ENCODE measurements at regions not wholly inside any gene's neighbourhood (a gene's known extent, or its start where the extent isn't known, plus 50 kb on each side); places are given as distances from the start of the nearest gene placed in this dataset.

GRCh38 chr3:178313716-178314115 lies 222.5 kb upstream of the KCNMB2 start:
- H3K4me1 Mint-ChIP-seq (ENCODE audit: low read depth), result no peaks in the 10 kb centered on the region

GRCh38 chr3:178318340-178318739 lies 217.9 kb upstream of the KCNMB2 start:
- intact Hi-C loops (cut with micrococcal nuclease), result no loop called here
- Mint-ChIP-seq H3K27ac (no peak overlapping the region), H3K4me3 (ENCODE audit: low read depth) (no peak overlapping the region), H3K4me1 (ENCODE audit: low read depth) (no peaks in the 10 kb centered on the region), H3K36me3 (ENCODE audit: low read depth) (no peaks in the 10 kb centered on the region), H3K9me3 (no peaks in the 10 kb centered on the region), H3K27me3 (ENCODE audit: low read depth) (no peaks in the 10 kb centered on the region)
- DNase-seq (ENCODE audit: low spot score), result no peak

More at GRCh38 chr3:178313716-178314115, 222.5 kb upstream of the KCNMB2 start:
- Mint-ChIP-seq H3K9me3 (no peaks in the 10 kb centered on the region), H3K36me3 (ENCODE audit: low read depth) (no peaks in the 10 kb centered on the region), H3K27ac (no peak overlapping the region), H3K4me3 (ENCODE audit: low read depth) (no peak overlapping the region), H3K27me3 (ENCODE audit: low read depth) (no peaks in the 10 kb centered on the region)
- intact Hi-C loops (cut with micrococcal nuclease), result no loop called here
- DNase-seq (ENCODE audit: low spot score), result no peak

GRCh38 chr3:178318941-178319816 lies 217.1 kb upstream of the KCNMB2 start:
- no peaks in the 10 kb centered on the region for H3K4me1 Mint-ChIP-seq (ENCODE audit: low read depth)
- H3K9me3 Mint-ChIP-seq, result no peaks in the 10 kb centered on the region
- H3K27me3 Mint-ChIP-seq (ENCODE audit: low read depth), result no peaks in the 10 kb centered on the region
- no peak overlapping the region for H3K4me3 Mint-ChIP-seq (ENCODE audit: low read depth)
- H3K27ac Mint-ChIP-seq, result no peak overlapping the region
- no peaks in the 10 kb centered on the region for H3K36me3 Mint-ChIP-seq (ENCODE audit: low read depth)
- DNase-seq (ENCODE audit: low spot score), result no peak
- intact Hi-C loops (cut with micrococcal nuclease), result no loop called here

GRCh38 chr3:178320456-178321351 lies 215.5 kb upstream of the KCNMB2 start:
- no peaks in the 10 kb centered on the region for H3K9me3 Mint-ChIP-seq
- intact Hi-C loops (cut with micrococcal nuclease), result no loop called here
- DNase-seq (ENCODE audit: low spot score), result no peak
- no peak overlapping the region for H3K4me3 Mint-ChIP-seq (ENCODE audit: low read depth)
- no peaks in the 10 kb centered on the region for H3K27me3 Mint-ChIP-seq (ENCODE audit: low read depth)
- no peaks in the 10 kb centered on the region for H3K4me1 Mint-ChIP-seq (ENCODE audit: low read depth)
- H3K36me3 Mint-ChIP-seq (ENCODE audit: low read depth), result no peaks in the 10 kb centered on the region
- no peak overlapping the region for H3K27ac Mint-ChIP-seq

- H3K27me3 Mint-ChIP-seq (ENCODE audit: low read depth), result no peaks in the 10 kb centered on the region
- H3K4me3 Mint-ChIP-seq (ENCODE audit: low read depth), result no peak overlapping the region
- intact Hi-C loops (cut with micrococcal nuclease), result no loop called here
- no peaks in the 10 kb centered on the region for H3K4me1 Mint-ChIP-seq (ENCODE audit: low read depth)
- no peak overlapping the region for H3K27ac Mint-ChIP-seq
- DNase-seq (ENCODE audit: low spot score), result no peak
- no peaks in the 10 kb centered on the region for H3K9me3 Mint-ChIP-seq
- no peaks in the 10 kb centered on the region for H3K36me3 Mint-ChIP-seq (ENCODE audit: low read depth)
These were observed 211.9 kb upstream of the KCNMB2 start for GRCh38 chr3:178324356-178324755.

- H3K9me3 Mint-ChIP-seq, result no peaks in the 10 kb centered on the region
- no peak for DNase-seq (ENCODE audit: low spot score)
- H3K27me3 Mint-ChIP-seq (ENCODE audit: low read depth), result no peaks in the 10 kb centered on the region
- H3K4me1 Mint-ChIP-seq (ENCODE audit: low read depth), result no peaks in the 10 kb centered on the region
- intact Hi-C loops (cut with micrococcal nuclease), result no loop called here
- no peak overlapping the region for H3K27ac Mint-ChIP-seq
- H3K36me3 Mint-ChIP-seq (ENCODE audit: low read depth), result no peaks in the 10 kb centered on the region
- H3K4me3 Mint-ChIP-seq (ENCODE audit: low read depth), result no peak overlapping the region
These were observed 210.9 kb upstream of the KCNMB2 start for GRCh38 chr3:178325330-178325729.

- Mint-ChIP-seq H3K4me3 (ENCODE audit: low read depth) (no peak overlapping the region), H3K4me1 (ENCODE audit: low read depth) (no peaks in the 10 kb centered on the region), H3K9me3 (no peaks in the 10 kb centered on the region), H3K36me3 (ENCODE audit: low read depth) (no peaks in the 10 kb centered on the region), H3K27ac (no peak overlapping the region), H3K27me3 (ENCODE audit: low read depth) (no peaks in the 10 kb centered on the region)
- no peak for DNase-seq (ENCODE audit: low spot score)
- intact Hi-C loops (cut with micrococcal nuclease), result no loop called here
These were observed 206.3 kb upstream of the KCNMB2 start for GRCh38 chr3:178329936-178330335.

- no peak overlapping the region for H3K27ac Mint-ChIP-seq
- no peak for DNase-seq (ENCODE audit: low spot score)
- H3K4me3 Mint-ChIP-seq (ENCODE audit: low read depth), result no peak overlapping the region
- intact Hi-C loops (cut with micrococcal nuclease), result no loop called here
- no peaks in the 10 kb centered on the region for H3K4me1 Mint-ChIP-seq (ENCODE audit: low read depth)
- no peaks in the 10 kb centered on the region for H3K36me3 Mint-ChIP-seq (ENCODE audit: low read depth)
- H3K27me3 Mint-ChIP-seq (ENCODE audit: low read depth), result no peaks in the 10 kb centered on the region
- no peaks in the 10 kb centered on the region for H3K9me3 Mint-ChIP-seq
These were observed 202.0 kb upstream of the KCNMB2 start for GRCh38 chr3:178334239-178334638.

GRCh38 chr3:178336336-178336735 lies 199.9 kb upstream of the KCNMB2 start:
- Mint-ChIP-seq H3K9me3 (no peaks in the 10 kb centered on the region), H3K4me1 (ENCODE audit: low read depth) (no peaks in the 10 kb centered on the region), H3K27ac (no peak overlapping the region), H3K27me3 (ENCODE audit: low read depth) (no peaks in the 10 kb centered on the region), H3K36me3 (ENCODE audit: low read depth) (no peaks in the 10 kb centered on the region), H3K4me3 (ENCODE audit: low read depth) (no peak overlapping the region)
- no peak for DNase-seq (ENCODE audit: low spot score)
- intact Hi-C loops (cut with micrococcal nuclease), result no loop called here

GRCh38 chr3:178340506-178340905 lies 195.7 kb upstream of the KCNMB2 start:
- no peaks in the 10 kb centered on the region for H3K9me3 Mint-ChIP-seq
- DNase-seq (ENCODE audit: low spot score), result no peak
- H3K36me3 Mint-ChIP-seq (ENCODE audit: low read depth), result no peaks in the 10 kb centered on the region
- H3K27ac Mint-ChIP-seq, result no peak overlapping the region
- intact Hi-C loops (cut with micrococcal nuclease), result no loop called here
- no peaks in the 10 kb centered on the region for H3K4me1 Mint-ChIP-seq (ENCODE audit: low read depth)
- no peaks in the 10 kb centered on the region for H3K27me3 Mint-ChIP-seq (ENCODE audit: low read depth)
- no peak overlapping the region for H3K4me3 Mint-ChIP-seq (ENCODE audit: low read depth)

- H3K9me3 Mint-ChIP-seq, result no peaks in the 10 kb centered on the region
- H3K27me3 Mint-ChIP-seq (ENCODE audit: low read depth), result no peaks in the 10 kb centered on the region
- no peaks in the 10 kb centered on the region for H3K36me3 Mint-ChIP-seq (ENCODE audit: low read depth)
- intact Hi-C loops (cut with micrococcal nuclease), result no loop called here
- no peaks in the 10 kb centered on the region for H3K4me1 Mint-ChIP-seq (ENCODE audit: low read depth)
- H3K27ac Mint-ChIP-seq, result no peak overlapping the region
- no peak overlapping the region for H3K4me3 Mint-ChIP-seq (ENCODE audit: low read depth)
- DNase-seq (ENCODE audit: low spot score), result no peak
These were observed 194.6 kb upstream of the KCNMB2 start for GRCh38 chr3:178341636-178342035.

GRCh38 chr3:178342111-178342510 lies 194.1 kb upstream of the KCNMB2 start:
- H3K9me3 Mint-ChIP-seq, result no peaks in the 10 kb centered on the region
- DNase-seq (ENCODE audit: low spot score), result no peak
- H3K4me3 Mint-ChIP-seq (ENCODE audit: low read depth), result no peak overlapping the region
- no peak overlapping the region for H3K27ac Mint-ChIP-seq
- no peaks in the 10 kb centered on the region for H3K36me3 Mint-ChIP-seq (ENCODE audit: low read depth)
- intact Hi-C loops (cut with micrococcal nuclease), result no loop called here
- H3K4me1 Mint-ChIP-seq (ENCODE audit: low read depth), result no peaks in the 10 kb centered on the region
- no peaks in the 10 kb centered on the region for H3K27me3 Mint-ChIP-seq (ENCODE audit: low read depth)

GRCh38 chr3:178343433-178344038 lies 192.7 kb upstream of the KCNMB2 start:
- Mint-ChIP-seq H3K27me3 (ENCODE audit: low read depth) (no peaks in the 10 kb centered on the region), H3K4me1 (ENCODE audit: low read depth) (no peaks in the 10 kb centered on the region), H3K4me3 (ENCODE audit: low read depth) (no peak overlapping the region), H3K9me3 (no peaks in the 10 kb centered on the region), H3K27ac (no peak overlapping the region), H3K36me3 (ENCODE audit: low read depth) (no peaks in the 10 kb centered on the region)
- DNase-seq (ENCODE audit: low spot score), result no peak
- intact Hi-C loops (cut with micrococcal nuclease), result no loop called here
